OCI-LY3 (cell line): ENCODE measurements at regions not wholly inside any gene's neighbourhood (a gene's known extent, or its start where the extent isn't known, plus 50 kb on each side); places are given as distances from the start of the nearest gene placed in this dataset.

ENCODE experiments used
- EZH2phosphoT487 ChIP-seq: fragments of 200-600 bp; shearing (Covaris generic); IDR thresholded peaks from 2 replicates; pipeline ENCODE4 v1.6.1; 2018; ENCODE audit warnings: antibody characterized with exemption, mixed run types, low read depth
- TF ChIP-seq, protein P1 (sequence below): fragments of 200-600, 300-600 bp; sonication (generic); IDR thresholded peaks from 2 replicates; pipeline ENCODE4 v1.5.1; 2014; ENCODE audit warnings: antibody characterized with exemption, low read length, low read depth

DNA sequence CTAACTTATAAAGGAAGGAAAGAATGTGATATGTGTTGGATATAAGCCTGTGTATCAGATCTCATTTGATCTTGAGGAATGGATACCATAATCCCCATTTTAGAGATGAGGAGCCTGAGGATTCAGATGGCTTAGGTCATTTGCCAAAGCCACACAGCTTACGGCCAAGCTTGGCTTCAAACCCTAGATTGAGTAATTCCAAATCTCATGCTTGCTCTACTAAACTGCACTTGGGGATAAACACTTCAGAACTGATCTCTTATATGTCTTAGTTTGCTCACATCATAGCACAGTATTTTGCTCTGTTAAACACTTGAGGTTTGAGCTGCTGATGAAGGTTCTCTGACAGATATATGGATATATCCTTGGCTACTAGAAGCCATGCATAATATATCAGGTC lies 504.4 kb downstream of the NTRK2 start:
- TF ChIP-seq, protein P1, sequence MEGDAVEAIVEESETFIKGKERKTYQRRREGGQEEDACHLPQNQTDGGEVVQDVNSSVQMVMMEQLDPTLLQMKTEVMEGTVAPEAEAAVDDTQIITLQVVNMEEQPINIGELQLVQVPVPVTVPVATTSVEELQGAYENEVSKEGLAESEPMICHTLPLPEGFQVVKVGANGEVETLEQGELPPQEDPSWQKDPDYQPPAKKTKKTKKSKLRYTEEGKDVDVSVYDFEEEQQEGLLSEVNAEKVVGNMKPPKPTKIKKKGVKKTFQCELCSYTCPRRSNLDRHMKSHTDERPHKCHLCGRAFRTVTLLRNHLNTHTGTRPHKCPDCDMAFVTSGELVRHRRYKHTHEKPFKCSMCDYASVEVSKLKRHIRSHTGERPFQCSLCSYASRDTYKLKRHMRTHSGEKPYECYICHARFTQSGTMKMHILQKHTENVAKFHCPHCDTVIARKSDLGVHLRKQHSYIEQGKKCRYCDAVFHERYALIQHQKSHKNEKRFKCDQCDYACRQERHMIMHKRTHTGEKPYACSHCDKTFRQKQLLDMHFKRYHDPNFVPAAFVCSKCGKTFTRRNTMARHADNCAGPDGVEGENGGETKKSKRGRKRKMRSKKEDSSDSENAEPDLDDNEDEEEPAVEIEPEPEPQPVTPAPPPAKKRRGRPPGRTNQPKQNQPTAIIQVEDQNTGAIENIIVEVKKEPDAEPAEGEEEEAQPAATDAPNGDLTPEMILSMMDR = no peak
- no peak for TF ChIP-seq EZH2phosphoT487
